Panc1 (cell line): ENCODE measurements at regions not wholly inside any gene's neighbourhood (a gene's known extent, or its start where the extent isn't known, plus 50 kb on each side); places are given as distances from the start of the nearest gene placed in this dataset.

Experiments
- ATAC-seq: fragments of 200-7000 bp; cut with Tn5 transposase; 2 replicates; pipeline ENCODE4 v1.9.1; 2020; ENCODE audit warnings: mild to moderate bottlenecking, moderate library complexity
- BruUV-seq: library from RNA; stranded (reverse); fragments of 400-500 nt; replicated peaks from 2 replicates; lab custom pipeline; 2021; lab: Mats Ljungman, UMichigan
- CTCF ChIA-PET: fragments of 300-600 bp; sonication (Branson Sonifier 250); formaldehyde crosslinking; loops from one replicate; lab custom pipeline; 2022; ENCODE audit warnings: antibody characterized with exemption; lab: Charles Lee
- POLR2A ChIA-PET: fragments of 300-600 bp; sonication (Branson Sonifier 250); formaldehyde crosslinking; loops from one replicate; lab custom pipeline; 2022; ENCODE audit warnings: antibody characterized with exemption; lab: Charles Lee
- DNase-seq: peaks from one replicate; pipeline ENCODE4 v3.0.0-alpha.2; 2010; ENCODE audit warnings: low read depth, low spot score
- H3K27ac ChIP-seq: 2 replicates; pipeline ENCODE4 v1.5.1; 2011; ENCODE audit warnings: mild to moderate bottlenecking, low read length, inconsistent platforms
- H3K27me3 ChIP-seq: fragments of 200-500 bp; sonication (Bioruptor generic); 2 replicates; pipeline ENCODE4 v1.6.0; 2014; ENCODE audit warnings: low read length, inconsistent platforms; ENCODE audit not compliant: control insufficient read depth, insufficient read depth
- H3K36me3 ChIP-seq: fragments of 200-500 bp; sonication (Bioruptor generic); 2 replicates; pipeline ENCODE4 v1.5.1; 2014; ENCODE audit warnings: inconsistent platforms, mild to moderate bottlenecking, low read length, moderate library complexity; ENCODE audit not compliant: control insufficient read depth, insufficient read depth
- H3K4me1 ChIP-seq: 2 replicates; pipeline ENCODE4 v1.5.1; 2011; ENCODE audit warnings: inconsistent platforms, mild to moderate bottlenecking, low read length, moderate library complexity; ENCODE audit not compliant: control insufficient read depth, insufficient read depth
- H3K4me3 ChIP-seq, 2 experiments: 2 replicates each; pipeline ENCODE4 v1.5.1; 2011 to 2012; ENCODE audit warnings: low read depth in 2 of 2, low read length in 2 of 2, mild to moderate bottlenecking in 2 of 2, inconsistent platforms in 1 of 2, moderate library complexity in 1 of 2
- H3K9me3 ChIP-seq: fragments of 200-500 bp; sonication (Bioruptor generic); 2 replicates; pipeline ENCODE4 v1.5.1; 2014; ENCODE audit warnings: low read depth, mild to moderate bottlenecking, inconsistent platforms, low read length, moderate library complexity; ENCODE audit not compliant: control insufficient read depth, insufficient read depth
- CTCF ChIP-seq: fragments of 450-650 bp; IDR thresholded peaks from 2 replicates; pipeline ENCODE4 v1.5.1; 2017; ENCODE audit warnings: mild to moderate bottlenecking
- POLR2AphosphoS5 ChIP-seq: IDR thresholded peaks from 2 replicates; pipeline ENCODE4 v1.6.1; 2012; ENCODE audit warnings: mild to moderate bottlenecking, low read depth, low read length, moderate library complexity
- REST ChIP-seq, 2 experiments: IDR thresholded peaks; 2 replicates each; pipeline ENCODE4 v1.6.1; 2011 to 2012; ENCODE audit warnings: low read depth in 2 of 2, control low read depth in 1 of 2, low read length in 1 of 2, mild to moderate bottlenecking in 1 of 2, moderate library complexity in 1 of 2; ENCODE audit not compliant: insufficient read depth in 1 of 2
- SIN3A ChIP-seq: IDR thresholded peaks from 2 replicates; pipeline ENCODE4 v1.6.1; 2012; ENCODE audit warnings: low read depth, mild to moderate bottlenecking, low read length, moderate library complexity, borderline replicate concordance; ENCODE audit not compliant: insufficient read depth
- TCF7L2 ChIP-seq: IDR thresholded peaks from 2 replicates; pipeline ENCODE4 v1.6.1; 2011; ENCODE audit warnings: mild to moderate bottlenecking, low read depth, low read length, inconsistent platforms
- in situ Hi-C: cut with HindIII; loops from 2 replicates; pipeline ENCODE4 v1.10.0; 2016; ENCODE audit warnings: low sequenced_read_pairs, low pct_unique_long_range_greater_than_20kb
- intact Hi-C: fragments of 100-400 bp; cut with micrococcal nuclease; formaldehyde crosslinking; loops from one replicate; pipeline ENCODE4 v1.10.0; 2022; ENCODE audit not compliant: unreplicated experiment

GRCh38 chr14:61211476-61212255 is 69.5 kb downstream of the TMEM30B start:
- in situ Hi-C loops = no loop called here
- H3K9me3 ChIP-seq = no peaks in the 10 kb centered on the region
- H3K4me1 ChIP-seq = no peaks in the 10 kb centered on the region
- CTCF ChIA-PET = no interaction called here
- H3K27ac ChIP-seq = no peak overlapping the region
- TF ChIP-seq POLR2AphosphoS5 (no peak), CTCF (no peak), REST (IDR thresholded peaks at IDR 0.05; ENCODE audit: insufficient read depth in 1 of 2, low read depth in 2 of 2, low read length in 1 of 2) (no peak), SIN3A (no peak)
- BruUV-seq = no TSS peak
- POLR2A ChIA-PET = no interaction called here
- no peaks in the 10 kb centered on the region; the same call in 1 of the 2 replicates for H3K36me3 ChIP-seq
- H3K27me3 ChIP-seq = no peaks in the 10 kb centered on the region
- ATAC-seq (no peak), DNase-seq (no peak)
- H3K4me3 ChIP-seq = no peak overlapping the region
- intact Hi-C loops = no loop called here

- in situ Hi-C loops (no loop called here), intact Hi-C loops (no loop called here)
- Histone ChIP-seq H3K4me1 (no peaks in the 10 kb centered on the region), H3K27ac (no peak overlapping the region), H3K4me3 (no peak overlapping the region; a peak in 1 of 4 replicates), H3K9me3 (no peaks in the 10 kb centered on the region), H3K27me3 (no peaks in the 10 kb centered on the region; the same call in none of the 2 replicates), H3K36me3 (no peaks in the 10 kb centered on the region; the same call in 1 of the 2 replicates)
- TF ChIP-seq TCF7L2 (no peak), REST (IDR thresholded peaks at IDR 0.05; ENCODE audit: insufficient read depth in 1 of 2, low read depth in 2 of 2, low read length in 1 of 2) (no peak), POLR2AphosphoS5 (no peak), CTCF (no peak), SIN3A (no peak)
- ATAC-seq (no peak), DNase-seq (no peak)
- POLR2A ChIA-PET = no interaction called here
- no TSS peak for BruUV-seq
- CTCF ChIA-PET = interaction anchor here (0.6 kb wide), 1 partner anchor 40 kb away, joined by 5 read pairs; no protein-coding TSS in a partner anchor
Observed at GRCh38 chr14:61203081-61203753, 77.9 kb downstream of the TMEM30B start.
